IMR-90 (cell line): ENCODE measurements at regions not wholly inside any gene's neighbourhood (a gene's known extent, or its start where the extent isn't known, plus 50 kb on each side); places are given as distances from the start of the nearest gene placed in this dataset.

Experiments used
- ATAC-seq: fragments of 200-7000 bp; cut with Tn5 transposase; 2 replicates; pipeline ENCODE4 v1.9.1; 2020; ENCODE audit warnings: low read depth, mild to moderate bottlenecking, moderate library complexity
- BruUV-seq: library from RNA; stranded (reverse); fragments of 400-500 nt; replicated peaks from 2 replicates; lab custom pipeline; 2021; lab: Mats Ljungman, UMichigan
- CTCF ChIA-PET: fragments of 300-600 bp; formaldehyde crosslinking; extraction: SDS; loops from one replicate; lab custom pipeline; 2021; ENCODE audit warnings: antibody characterized with exemption; lab: Yijun Ruan, JAX
- POLR2A ChIA-PET: fragments of 300-600 bp; sonication (Branson Sonifier 250); formaldehyde crosslinking; loops from one replicate; lab custom pipeline; 2022; ENCODE audit warnings: antibody characterized with exemption; ENCODE audit not compliant: unreplicated experiment; lab: Charles Lee
- DNase-seq: peaks from one replicate; pipeline ENCODE4 v3.0.0; 2013
- H2AFZ ChIP-seq: replicated peaks from 2 replicates; pipeline ENCODE3; 2013; ENCODE audit warnings: low read length, mild to moderate bottlenecking; ENCODE audit not compliant: poor library complexity
- H2AK5ac ChIP-seq: 2 replicates; pipeline ENCODE4 v1.6.1; 2013; ENCODE audit warnings: low read depth, low read length, inconsistent platforms
- H2AK9ac ChIP-seq: replicated peaks from 2 replicates; pipeline ENCODE3; 2013; ENCODE audit warnings: mild to moderate bottlenecking, low read depth, low read length, moderate library complexity; ENCODE audit not compliant: poor library complexity
- H2BK120ac ChIP-seq: 2 replicates; pipeline ENCODE4 v1.6.1; 2013; ENCODE audit warnings: low read depth, low read length, inconsistent platforms
- H2BK15ac ChIP-seq: 3 replicates; pipeline ENCODE4 v1.6.1; 2013; ENCODE audit warnings: low read depth, low read length, inconsistent platforms
- H2BK20ac ChIP-seq: 2 replicates; pipeline ENCODE4 v1.6.1; 2013; ENCODE audit warnings: low read depth, mild to moderate bottlenecking, inconsistent platforms, low read length, moderate library complexity
- H2BK5ac ChIP-seq: 2 replicates; pipeline ENCODE4 v1.6.1; 2013; ENCODE audit warnings: mild to moderate bottlenecking, low read depth, low read length, inconsistent platforms; ENCODE audit not compliant: poor library complexity, severe bottlenecking
- H3K14ac ChIP-seq: replicated peaks from 2 replicates; pipeline ENCODE4 v1.6.1; 2013; ENCODE audit warnings: low read depth, low read length, inconsistent platforms
- H3K18ac ChIP-seq: 2 replicates; pipeline ENCODE4 v1.6.1; 2013; ENCODE audit warnings: low read depth, low read length, control low read depth
- H3K23ac ChIP-seq: 2 replicates; pipeline ENCODE4 v1.6.1; 2013; ENCODE audit warnings: low read depth, low read length, inconsistent platforms
- H3K27ac ChIP-seq: 2 replicates; pipeline ENCODE4 v1.5.1; 2013; ENCODE audit warnings: mild to moderate bottlenecking, control low read depth, low read length; ENCODE audit not compliant: insufficient read depth
- H3K27me3 ChIP-seq: 2 replicates; pipeline ENCODE4 v1.6.1; 2013; ENCODE audit warnings: low read length; ENCODE audit not compliant: control insufficient read depth, insufficient read depth
- H3K36me3 ChIP-seq: 2 replicates; pipeline ENCODE4 v1.6.1; 2013; ENCODE audit warnings: low read length, mixed read lengths; ENCODE audit not compliant: control insufficient read depth, insufficient read depth
- H3K4ac ChIP-seq: 2 replicates; pipeline ENCODE4 v1.6.1; 2013; ENCODE audit warnings: low read depth, low read length, inconsistent platforms
- H3K4me1 ChIP-seq: 2 replicates; pipeline ENCODE4 v1.6.1; 2013; ENCODE audit warnings: low read length, mixed read lengths; ENCODE audit not compliant: control insufficient read depth, insufficient read depth
- H3K4me2 ChIP-seq: 2 replicates; pipeline ENCODE4 v1.6.1; 2013; ENCODE audit warnings: low read depth, mild to moderate bottlenecking, control low read depth, low read length, moderate library complexity
- H3K4me3 ChIP-seq: 2 replicates; pipeline ENCODE4 v1.5.1; 2013; ENCODE audit warnings: low read depth, mild to moderate bottlenecking, control low read depth, low read length, moderate library complexity; ENCODE audit not compliant: insufficient read depth
- H3K56ac ChIP-seq: 2 replicates; pipeline ENCODE4 v1.6.1; 2013; ENCODE audit warnings: low read length, inconsistent platforms; ENCODE audit not compliant: insufficient read depth; ENCODE audit errors: extremely low read depth
- H3K79me1 ChIP-seq, 2 experiments: 2 replicates each; pipeline ENCODE4 v1.6.1; 2013; ENCODE audit warnings: low read length in 2 of 2, inconsistent platforms in 1 of 2, low read depth in 1 of 2
- H3K9ac ChIP-seq: 2 replicates; pipeline ENCODE4 v1.6.1; 2013; ENCODE audit warnings: low read depth, low read length, control low read depth
- H3K9me1 ChIP-seq: 2 replicates; pipeline ENCODE4 v1.6.1; 2013; ENCODE audit warnings: low read length, inconsistent platforms; ENCODE audit not compliant: insufficient read depth
- H3K9me3 ChIP-seq: 2 replicates; pipeline ENCODE4 v1.6.1; 2013; ENCODE audit warnings: low read length; ENCODE audit not compliant: control insufficient read depth, insufficient read depth
- H4K20me1 ChIP-seq: 2 replicates; pipeline ENCODE4 v1.6.1; 2013; ENCODE audit warnings: low read length, inconsistent platforms; ENCODE audit not compliant: insufficient read depth
- H4K5ac ChIP-seq: 2 replicates; pipeline ENCODE4 v1.6.1; 2013; ENCODE audit warnings: mild to moderate bottlenecking, low read depth, low read length, control low read depth
- H4K8ac ChIP-seq, 2 experiments: 2 replicates each; pipeline ENCODE4 v1.6.1; 2013; ENCODE audit warnings: low read depth in 2 of 2, low read length in 2 of 2, control low read depth in 1 of 2, inconsistent platforms in 1 of 2
- H4K91ac ChIP-seq: 2 replicates; pipeline ENCODE4 v1.6.1; 2013; ENCODE audit warnings: low read depth, low read length, inconsistent platforms; ENCODE audit not compliant: insufficient read depth
- CHD1 ChIP-seq: IDR thresholded peaks from 2 replicates; pipeline ENCODE4 v1.6.1; 2012; ENCODE audit warnings: low read depth, low read length, improper control_type of control experiment
- MAFK ChIP-seq: IDR thresholded peaks from 2 replicates; pipeline ENCODE4 v1.6.1; 2012; ENCODE audit warnings: low read depth, low read length, improper control_type of control experiment
- NFE2L2 ChIP-seq: fragments of 150-350 bp; IDR thresholded peaks from 2 replicates; pipeline ENCODE4 v1.6.1; 2016; ENCODE audit warnings: low read depth, mild to moderate bottlenecking, low read length
- POLR2A ChIP-seq: IDR thresholded peaks from 2 replicates; pipeline ENCODE4 v1.6.1; 2012; ENCODE audit warnings: mild to moderate bottlenecking, low read depth, low read length
- RFX5 ChIP-seq: IDR thresholded peaks from 2 replicates; pipeline ENCODE4 v1.8.0; 2012; ENCODE audit warnings: low read depth, mild to moderate bottlenecking, low read length, moderate library complexity
- SMC3 ChIP-seq: fragments of 150-350 bp; IDR thresholded peaks from 2 replicates; pipeline ENCODE4 v1.6.1; 2016; ENCODE audit warnings: low read depth, mild to moderate bottlenecking, antibody characterized with exemption, low read length, moderate library complexity
- WGBS, 2 experiments: methylation state at CpG; one replicate each; pipeline versions ENCODE4 v1.1.5 to v1.1.7; 2013; ENCODE audit warnings: missing lambda C conversion rate in 2 of 2; ENCODE audit not compliant: insufficient read length in 1 of 2; ENCODE audit errors: extremely low coverage in 2 of 2; 5-methylcytosine and 5-hydroxymethylcytosine counted together
- dilution Hi-C: fragments of 300-500 bp; cut with HindIII; formaldehyde crosslinking; loops from one replicate; pipeline ENCODE4 v1.14.3; 2018; ENCODE audit warnings: low sequenced_read_pairs; ENCODE audit not compliant: unreplicated experiment
- in situ Hi-C: fragments of 300-500 bp; cut with MboI; formaldehyde crosslinking; loops from 3 replicates; pipeline ENCODE4 v1.14.3; 2019; ENCODE audit warnings: low sequenced_read_pairs, inconsistent platforms, mixed read lengths
- intact Hi-C: fragments of 100-400 bp; cut with micrococcal nuclease; formaldehyde crosslinking; loops from 2 replicates; pipeline ENCODE4 v1.10.0; 2022
- TF ChIP-seq, protein P1 (sequence below): fragments of 150-350 bp; IDR thresholded peaks from 2 replicates; pipeline ENCODE4 v1.6.1; 2016; ENCODE audit warnings: low read depth, mild to moderate bottlenecking, low read length, moderate library complexity, borderline replicate concordance

DNA sequence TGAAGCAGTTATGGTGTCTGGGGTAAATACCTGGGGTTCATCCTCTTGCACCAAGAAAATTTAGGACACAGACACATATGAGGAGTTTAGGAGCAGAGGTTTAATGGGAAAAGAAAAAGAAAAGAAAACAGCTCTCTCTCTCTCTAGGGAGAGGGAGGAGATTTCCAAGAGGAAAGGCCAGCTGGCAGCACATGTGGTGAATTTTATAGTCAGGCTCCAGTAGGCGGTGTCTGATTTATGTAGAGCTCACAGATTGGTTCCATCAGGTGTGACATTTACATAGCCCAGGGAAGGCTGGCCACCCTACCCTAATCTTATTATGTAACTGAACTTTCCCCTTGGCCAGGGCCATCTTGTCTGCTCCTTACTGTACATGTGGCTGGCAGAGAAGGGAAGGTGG lies 297.5 kb upstream of the RGPD4 start:
- dilution Hi-C loops (no loop called here), in situ Hi-C loops (no loop called here), intact Hi-C loops (no loop called here)
- Histone ChIP-seq H3K4me1 (no peaks in the 10 kb centered on the region), H3K56ac (no peak overlapping the region), H2BK120ac (no peak overlapping the region), H2AK5ac (no peak overlapping the region), H3K9me3 (no peaks in the 10 kb centered on the region), H3K9me1 (no peaks in the 10 kb centered on the region), H3K79me1 (no peaks in the 10 kb centered on the region), H3K9ac (no peak overlapping the region), H4K20me1 (no peaks in the 10 kb centered on the region), H3K23ac (no peak overlapping the region), H3K27ac (no peak overlapping the region), H3K4ac (no peak overlapping the region), H2BK15ac (no peak overlapping the region), H4K8ac (no peak overlapping the region), H3K36me3 (no peaks in the 10 kb centered on the region), H2AFZ (no peak overlapping the region), H2AK9ac (no peak overlapping the region), H2BK20ac (no peak overlapping the region), H3K14ac (no peak overlapping the region), H3K27me3 (no peaks in the 10 kb centered on the region), H3K4me3 (no peak overlapping the region), H3K18ac (no peak overlapping the region), H4K5ac (no peak overlapping the region), H4K91ac (no peak overlapping the region), H2BK5ac (no peak overlapping the region), H3K4me2 (no peak overlapping the region)
- no TSS peak for BruUV-seq
- no CpG with 5 or more reads among the region's 1 CpG for WGBS, 2 experiments
- ChIA-PET POLR2A (no interaction called here), CTCF (no interaction called here)
- DNase-seq (no peak), ATAC-seq (no peak)
- TF ChIP-seq POLR2A (no peak), RFX5 (no peak), NFE2L2 (no peak), CHD1 (no peak), MAFK (no peak), SMC3 (no peak)
- TF ChIP-seq, protein P1, sequence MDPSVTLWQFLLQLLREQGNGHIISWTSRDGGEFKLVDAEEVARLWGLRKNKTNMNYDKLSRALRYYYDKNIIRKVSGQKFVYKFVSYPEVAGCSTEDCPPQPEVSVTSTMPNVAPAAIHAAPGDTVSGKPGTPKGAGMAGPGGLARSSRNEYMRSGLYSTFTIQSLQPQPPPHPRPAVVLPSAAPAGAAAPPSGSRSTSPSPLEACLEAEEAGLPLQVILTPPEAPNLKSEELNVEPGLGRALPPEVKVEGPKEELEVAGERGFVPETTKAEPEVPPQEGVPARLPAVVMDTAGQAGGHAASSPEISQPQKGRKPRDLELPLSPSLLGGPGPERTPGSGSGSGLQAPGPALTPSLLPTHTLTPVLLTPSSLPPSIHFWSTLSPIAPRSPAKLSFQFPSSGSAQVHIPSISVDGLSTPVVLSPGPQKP: no peak
